ENCODE measurements at regions not wholly inside any gene's neighbourhood (a gene's known extent, or its start where the extent isn't known, plus 50 kb on each side); places are given as distances from the start of the nearest gene placed in this dataset.

DNA sequence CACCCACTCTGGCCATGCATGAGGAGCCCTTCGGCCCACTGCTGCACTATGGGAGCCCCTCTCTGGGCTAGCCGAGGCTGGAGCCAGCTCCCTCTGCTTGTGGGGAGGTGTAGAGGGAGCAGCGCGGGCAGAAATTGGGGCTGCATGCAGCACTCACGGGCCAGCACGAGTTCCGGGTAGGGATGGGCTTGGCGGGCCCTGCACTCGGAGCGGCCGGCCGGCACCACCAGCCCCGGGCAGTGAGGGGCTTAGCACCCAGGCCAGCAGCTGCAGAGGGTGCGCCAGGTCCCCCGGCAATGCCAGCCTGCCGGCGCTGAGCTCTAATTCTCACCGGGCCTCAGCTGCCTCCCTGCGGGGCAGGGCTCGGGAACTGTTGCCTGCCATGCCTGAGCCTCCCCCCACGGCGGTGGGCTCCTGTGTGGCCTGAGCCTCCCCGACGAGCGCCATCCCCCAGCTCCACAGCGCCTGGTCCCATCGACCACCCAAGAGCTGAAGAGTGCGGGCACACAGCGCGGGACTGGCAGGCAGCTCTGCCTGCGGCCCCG is 209.0 kb downstream of the LTN1 start:
- DNase-seq: no peak

GRCh38 chr21:28781602-28782276 is 210.9 kb downstream of the LTN1 start:
- DNase-seq: no peak

- DNase-seq: no peak
Observed at GRCh38 chr21:28779914-28780313, 212.8 kb downstream of the LTN1 start.

- DNase-seq: no peak
Observed at GRCh38 chr21:28776251-28776650, 216.4 kb downstream of the LTN1 start.

DNA sequence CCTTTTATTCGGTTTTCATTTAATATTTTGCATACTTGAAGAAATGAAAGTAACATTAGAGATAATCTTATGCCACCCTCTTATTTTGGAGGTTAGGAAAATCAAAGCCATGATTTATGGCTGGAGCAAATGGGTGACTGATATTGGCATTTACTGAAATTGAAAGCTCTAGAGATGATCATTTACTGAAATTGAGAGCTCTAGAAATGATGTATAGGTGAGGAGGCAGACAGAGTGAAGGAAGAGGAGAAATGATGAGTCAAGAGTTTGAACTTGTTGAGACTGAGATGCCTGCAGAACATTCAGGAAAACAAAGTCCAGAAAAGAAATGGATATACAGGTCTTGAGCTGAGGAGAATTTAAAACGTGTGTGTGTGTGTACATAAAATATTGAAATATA is 217.6 kb downstream of the LTN1 start:
- no peak for DNase-seq

DNA sequence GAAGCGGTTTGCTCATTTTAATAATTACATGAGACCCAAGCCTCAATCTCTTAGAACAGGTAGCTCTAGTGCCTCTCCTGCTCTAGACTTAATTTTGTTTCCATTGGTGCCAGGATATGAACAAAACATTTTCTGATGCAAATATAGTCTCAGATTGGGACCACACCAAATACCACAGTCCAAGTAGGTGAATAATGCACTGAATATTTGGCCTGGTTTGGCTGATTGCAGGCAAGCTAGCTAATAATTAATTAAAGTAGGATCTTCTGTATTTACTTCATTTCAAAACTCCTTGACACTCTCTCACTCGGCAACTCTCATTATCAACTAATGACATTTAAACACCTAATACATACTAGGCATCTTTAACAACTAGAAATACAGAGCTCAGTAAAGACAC is 219.6 kb downstream of the LTN1 start:
- no peak for DNase-seq

GRCh38 chr21:28771790-28772501 is 220.7 kb downstream of the LTN1 start:
- no peak for DNase-seq

- DNase-seq: no peak
Observed at GRCh38 chr21:28770867-28771661, 221.6 kb downstream of the LTN1 start.

DNA sequence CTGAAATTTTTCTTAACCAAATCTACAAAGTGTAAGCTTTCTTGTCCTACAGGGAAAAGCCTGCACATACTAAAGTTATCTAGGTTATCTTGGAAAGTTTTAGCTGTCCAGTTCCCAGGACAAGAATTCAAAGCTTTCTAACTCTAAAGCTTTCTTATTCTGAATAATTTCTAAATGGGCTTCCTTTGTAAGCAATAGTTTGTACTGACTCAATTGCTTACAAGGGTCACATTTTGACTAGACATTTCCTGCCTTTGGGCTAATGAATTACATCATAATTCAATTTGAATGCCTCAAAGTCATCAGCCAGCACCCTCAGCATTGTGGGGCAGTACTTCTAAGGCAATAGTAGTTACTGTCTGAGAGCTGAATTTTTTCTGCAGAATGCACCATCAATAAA is 223.0 kb downstream of the LTN1 start:
- DNase-seq: no peak

DNA sequence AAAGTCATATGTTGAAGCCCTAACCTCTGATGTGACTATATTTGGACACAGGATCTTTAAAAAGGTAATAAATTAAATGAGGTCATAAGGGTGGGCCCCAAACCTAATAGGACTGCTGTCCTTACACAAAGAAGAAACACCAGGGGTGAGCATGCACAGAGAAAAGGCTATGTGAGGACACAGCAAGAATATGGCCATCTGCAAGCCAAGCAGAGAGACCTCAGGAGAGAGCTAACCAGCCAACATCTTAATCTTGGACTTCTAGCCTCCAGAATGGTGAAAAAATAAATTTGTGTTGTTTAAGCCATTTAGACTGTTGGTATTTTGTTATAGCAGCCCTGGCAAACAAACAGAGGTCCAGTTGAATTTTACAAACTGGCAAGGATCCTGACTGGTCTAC is 223.9 kb downstream of the LTN1 start:
- DNase-seq: no peak

DNA sequence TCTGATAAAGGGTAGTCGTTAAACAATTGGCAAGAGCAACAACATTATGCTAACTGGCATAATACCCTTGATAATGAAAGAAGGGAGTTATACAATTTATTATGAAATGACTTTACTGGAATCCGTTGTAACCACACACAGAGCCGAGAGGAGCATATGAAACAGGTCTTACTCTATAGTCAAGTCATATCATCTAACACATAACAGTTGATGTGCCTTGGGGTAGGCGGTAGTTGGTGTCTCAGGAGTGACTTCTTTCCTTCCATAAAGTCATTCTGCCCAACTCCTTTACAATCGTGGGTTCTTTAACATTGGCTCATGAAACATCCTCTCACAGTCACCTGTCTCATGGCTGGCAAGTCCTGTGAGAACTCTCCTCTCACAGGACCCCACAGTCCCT is 225.2 kb downstream of the LTN1 start:
- DNase-seq: no peak

GRCh38 chr21:28763809-28764418 is 228.8 kb downstream of the LTN1 start:
- DNase-seq: no peak

- DNase-seq: no peak
Observed at GRCh38 chr21:28762357-28762735, 230.3 kb downstream of the LTN1 start.

GRCh38 chr21:28761674-28762356 is 230.9 kb downstream of the LTN1 start:
- no peak for DNase-seq

DNA sequence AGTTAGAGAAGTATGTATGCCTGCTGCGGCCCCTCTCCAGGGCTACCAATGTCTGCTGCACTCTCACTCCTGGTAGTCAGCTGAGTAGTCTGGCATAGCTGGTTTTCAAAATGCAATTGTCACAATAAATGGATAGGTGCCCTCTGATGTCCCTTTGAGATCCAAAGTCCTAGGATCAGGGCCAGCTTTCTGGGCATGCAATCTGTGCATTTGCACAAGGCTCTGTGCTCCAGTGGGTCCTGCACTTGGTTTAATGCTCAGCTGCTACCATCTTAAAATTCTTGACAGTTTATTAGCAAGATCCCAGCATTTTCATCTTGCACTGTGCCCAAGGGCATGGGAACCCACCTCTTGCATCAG is 233.8 kb downstream of the LTN1 start:
- no peak for DNase-seq

GRCh38 chr21:28758042-28758882 is 234.4 kb downstream of the LTN1 start:
- DNase-seq: no peak

DNA sequence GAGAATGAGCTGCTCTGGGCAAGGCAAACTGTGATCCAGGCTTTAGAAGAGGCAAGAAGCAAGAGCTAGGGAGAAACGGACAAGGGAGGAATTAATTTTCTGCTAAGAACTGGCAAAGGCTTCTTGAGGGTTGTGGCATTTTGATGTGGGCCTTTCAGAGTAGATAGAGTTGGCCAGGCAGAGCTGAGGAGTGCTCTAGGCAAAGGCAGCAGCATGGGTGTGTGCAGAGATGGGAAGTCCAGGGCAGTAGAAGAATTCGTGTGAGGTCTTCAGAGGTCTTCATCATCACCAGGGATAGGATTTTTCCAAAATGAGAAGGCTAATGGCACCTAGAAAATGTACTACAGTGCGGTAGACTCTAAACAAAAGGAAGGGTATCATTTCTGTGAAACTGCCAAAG is 237.8 kb downstream of the LTN1 start:
- DNase-seq: no peak

DNA sequence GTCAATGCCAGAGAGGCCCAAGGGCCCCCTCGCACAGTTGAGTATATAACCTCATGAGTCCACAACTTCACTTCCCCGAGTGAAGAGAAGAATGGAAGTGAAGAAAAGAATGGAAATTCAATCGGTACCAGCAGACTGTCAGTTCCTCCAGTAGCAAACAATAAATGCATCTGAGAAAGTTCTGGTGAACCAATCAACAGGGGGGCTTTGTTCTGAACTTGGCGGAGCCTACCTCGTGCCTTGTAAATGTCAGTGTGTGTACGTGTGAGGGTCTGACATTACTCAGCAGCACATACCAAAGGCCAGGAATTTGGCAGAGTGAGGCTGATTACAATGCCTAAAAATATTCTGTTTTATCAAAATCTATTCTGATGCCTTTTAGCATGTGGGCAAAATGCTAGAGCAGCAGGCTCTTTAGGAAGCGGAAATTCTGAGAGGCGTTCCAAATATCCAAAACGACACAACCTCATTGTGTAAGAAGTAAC is 238.5 kb downstream of the LTN1 start:
- no peak for DNase-seq

DNA sequence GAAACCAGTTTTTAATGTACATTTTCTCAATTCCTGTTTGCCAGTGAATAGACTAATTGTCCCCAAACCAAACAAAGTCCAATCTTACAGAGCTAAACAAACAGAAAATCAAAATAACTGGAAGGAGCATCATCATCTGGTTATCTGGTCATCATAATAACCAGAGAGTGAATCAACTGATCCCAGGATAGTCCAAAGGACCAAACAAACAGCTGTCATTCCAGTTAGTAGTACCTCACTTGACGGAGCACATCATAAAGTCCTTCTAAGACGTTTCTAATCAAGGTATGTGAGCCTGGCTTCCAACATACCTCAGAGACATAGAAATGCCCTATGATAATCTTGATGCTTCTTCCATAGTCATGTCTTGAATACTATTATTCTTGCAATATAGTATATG is 240.5 kb downstream of the LTN1 start:
- no peak for DNase-seq

DNA sequence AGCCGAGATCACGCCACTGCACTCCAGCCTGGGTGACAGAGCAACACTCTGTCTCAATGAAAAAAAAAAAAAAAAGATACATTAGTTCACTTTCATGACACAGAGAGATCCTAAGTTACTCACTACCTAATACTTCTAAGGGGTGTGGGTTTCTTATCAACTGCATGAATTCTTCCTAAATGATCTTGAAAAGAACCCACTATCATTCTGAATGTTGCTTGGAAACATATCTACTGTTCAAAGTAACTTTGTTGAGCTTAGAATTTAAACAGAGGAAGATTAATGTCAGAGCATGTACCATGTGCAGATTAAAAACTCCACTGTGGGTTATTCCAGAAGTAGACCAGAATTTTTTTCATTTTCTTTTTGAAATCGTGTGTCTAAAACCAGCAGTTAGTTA is 241.5 kb downstream of the LTN1 start:
- DNase-seq: no peak

GRCh38 chr21:28750565-28750964 is 242.1 kb downstream of the LTN1 start:
- DNase-seq: no peak

DNA sequence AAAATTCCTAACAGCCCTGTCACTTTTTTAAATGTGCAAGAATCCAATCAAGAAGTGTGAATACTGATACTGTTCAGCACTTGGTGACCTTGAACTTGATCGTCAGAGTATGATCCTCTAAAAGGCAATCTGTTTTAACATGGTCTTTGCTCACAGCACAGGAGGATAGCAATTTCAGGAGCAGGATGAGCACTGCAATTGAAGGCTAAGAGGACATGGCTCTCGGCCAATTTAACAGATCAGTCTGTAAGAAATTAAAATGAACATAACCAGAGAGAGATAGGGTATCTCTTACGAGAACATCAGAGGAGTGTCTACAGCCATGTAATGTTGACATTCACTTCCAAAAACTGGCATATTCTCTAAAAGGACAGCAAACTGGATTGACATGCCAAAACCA is 243.1 kb downstream of the LTN1 start:
- no peak for DNase-seq

Measured in central memory CD4-positive, alpha-beta T cell (primary cell).